GM23248 (cell line): ENCODE measurements at regions not wholly inside any gene's neighbourhood (a gene's known extent, or its start where the extent isn't known, plus 50 kb on each side); places are given as distances from the start of the nearest gene placed in this dataset.

Experiments used
- EZH2 ChIP-seq: fragments of 200-600 bp; sonication (generic); IDR thresholded peaks from 2 replicates; pipeline ENCODE4 v1.6.1; 2018; ENCODE audit warnings: antibody characterized with exemption, mild to moderate bottlenecking; ENCODE audit not compliant: insufficient read depth, poor library complexity, severe bottlenecking
- EZH2phosphoT487 ChIP-seq: fragments of 200-600 bp; sonication (generic); IDR thresholded peaks from 2 replicates; pipeline ENCODE4 v1.6.1; 2018; ENCODE audit warnings: antibody characterized with exemption, moderate library complexity, mild to moderate bottlenecking, low read depth; ENCODE audit not compliant: insufficient read depth

GRCh38 chr20:50329981-50330503 is 139.4 kb downstream of the CEBPB start:
- TF ChIP-seq EZH2 (no peak), EZH2phosphoT487 (no peak)
